ENCODE measurements at regions not wholly inside any gene's neighbourhood (a gene's known extent, or its start where the extent isn't known, plus 50 kb on each side); places are given as distances from the start of the nearest gene placed in this dataset.
A peak's percentile ranks its signal among the peaks of the same experiment; 100 is the strongest.

GRCh38 chr12:93115646-93116045 is 186.6 kb upstream of the EEA1 start:
- no peak for DNase-seq (ENCODE audit: extremely low read depth in 1 of 11, low read depth in 9 of 11, low spot score in 4 of 11)

DNA sequence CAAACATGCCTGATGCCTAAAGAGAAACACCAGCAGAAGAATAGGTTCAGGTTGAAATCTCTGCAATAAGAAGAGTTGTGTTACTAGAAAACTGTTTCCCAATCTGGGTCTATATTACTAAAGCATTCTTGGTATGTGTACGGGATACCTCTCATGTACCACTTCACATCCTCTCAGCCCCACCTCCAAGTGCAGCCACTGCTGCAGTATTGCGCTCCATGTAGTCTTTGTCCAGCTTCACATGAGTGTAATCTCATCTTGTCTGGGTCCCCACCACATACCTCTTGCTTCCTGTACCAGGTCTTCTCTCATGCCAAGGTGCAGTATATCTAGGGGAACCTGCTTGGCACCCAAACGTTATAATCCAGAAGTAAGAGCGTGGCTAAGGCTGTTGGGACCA is 187.5 kb upstream of the EEA1 start:
- no peak for DNase-seq (ENCODE audit: extremely low read depth in 1 of 11, low read depth in 9 of 11, low spot score in 4 of 11)

- DNase-seq (ENCODE audit: extremely low read depth in 1 of 11, low read depth in 9 of 11, low spot score in 4 of 11) = no peak
These were observed 192.8 kb upstream of the EEA1 start for GRCh38 chr12:93121729-93122488.

DNA sequence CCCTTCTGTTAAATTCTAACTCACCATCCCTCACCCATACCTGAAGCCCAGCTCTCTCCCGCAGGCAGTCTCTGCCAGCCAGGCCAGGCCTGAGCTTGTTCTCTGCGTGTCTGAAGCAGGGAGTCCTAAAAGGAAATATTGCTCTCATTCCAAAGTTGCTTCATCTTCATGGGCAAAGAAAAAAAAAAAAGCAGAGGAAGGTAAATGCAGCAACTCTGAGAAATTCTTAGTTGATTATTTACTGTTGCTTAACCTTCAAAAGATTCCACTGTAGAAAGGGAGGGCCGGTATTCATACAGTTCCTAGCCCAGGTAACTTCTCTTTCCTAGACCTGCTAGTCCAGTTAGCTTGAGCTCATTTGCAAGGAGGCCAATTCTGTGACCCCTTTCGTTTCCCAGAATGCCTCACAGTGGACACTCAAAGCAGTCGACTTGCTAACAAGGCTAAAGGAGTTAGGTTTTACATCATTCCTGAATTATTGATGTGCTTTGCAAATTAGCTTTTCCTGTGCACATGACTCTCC is 193.5 kb upstream of the EEA1 start:
- DNase-seq (ENCODE audit: extremely low read depth in 1 of 11, low read depth in 9 of 11, low spot score in 4 of 11) = peak in 1 of 11 donors; percentile 57

- DNase-seq (ENCODE audit: extremely low read depth in 1 of 11, low read depth in 9 of 11, low spot score in 4 of 11) = no peak
These were observed 196.0 kb upstream of the EEA1 start for GRCh38 chr12:93125126-93125525.

DNA sequence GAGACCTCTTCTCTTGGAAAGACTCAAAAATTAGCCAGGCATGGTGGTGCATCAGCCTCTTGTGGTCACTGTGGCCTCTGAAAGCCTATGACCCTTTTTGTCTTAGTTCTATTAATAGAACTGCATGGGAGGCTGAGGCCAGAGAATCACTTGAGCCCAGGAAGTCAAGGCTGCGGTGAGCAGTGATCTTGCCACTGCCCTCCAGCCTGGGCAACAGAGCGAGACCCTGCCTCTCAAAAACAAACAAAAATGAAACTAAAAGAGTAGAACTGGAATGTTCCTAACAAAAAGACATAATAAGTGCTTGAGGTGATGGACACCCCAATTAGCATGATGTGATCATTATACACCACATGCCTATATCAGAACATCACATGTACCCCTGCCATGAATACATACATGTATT is 197.0 kb upstream of the EEA1 start:
- no peak for DNase-seq (ENCODE audit: extremely low read depth in 1 of 11, low read depth in 9 of 11, low spot score in 4 of 11)

- DNase-seq (ENCODE audit: extremely low read depth in 1 of 11, low read depth in 9 of 11, low spot score in 4 of 11) = no peak
These were observed 198.0 kb upstream of the EEA1 start for GRCh38 chr12:93127107-93127560.

- DNase-seq (ENCODE audit: extremely low read depth in 1 of 11, low read depth in 9 of 11, low spot score in 4 of 11) = no peak
These were observed 198.7 kb upstream of the EEA1 start for GRCh38 chr12:93127582-93128331.

DNA sequence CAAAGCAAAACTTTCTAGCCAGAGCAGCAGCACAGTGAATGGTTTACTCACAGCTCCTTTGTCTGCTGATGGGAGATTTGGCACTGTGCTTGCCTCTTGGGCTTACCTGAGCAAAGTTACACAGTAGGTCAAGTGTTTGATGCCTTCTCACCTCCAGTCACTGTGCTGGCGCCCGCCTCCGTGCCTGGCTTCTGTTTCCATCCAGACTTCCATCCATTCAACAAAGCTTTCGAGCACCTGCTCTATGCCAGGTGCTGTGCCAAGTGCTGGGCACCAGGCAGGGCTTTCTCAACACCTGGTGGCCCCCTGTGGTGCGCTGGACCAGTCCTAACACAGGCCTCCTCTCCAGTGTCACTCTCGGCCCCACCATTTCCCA is 199.2 kb upstream of the EEA1 start:
- DNase-seq (ENCODE audit: extremely low read depth in 1 of 11, low read depth in 9 of 11, low spot score in 4 of 11) = no peak

DNA sequence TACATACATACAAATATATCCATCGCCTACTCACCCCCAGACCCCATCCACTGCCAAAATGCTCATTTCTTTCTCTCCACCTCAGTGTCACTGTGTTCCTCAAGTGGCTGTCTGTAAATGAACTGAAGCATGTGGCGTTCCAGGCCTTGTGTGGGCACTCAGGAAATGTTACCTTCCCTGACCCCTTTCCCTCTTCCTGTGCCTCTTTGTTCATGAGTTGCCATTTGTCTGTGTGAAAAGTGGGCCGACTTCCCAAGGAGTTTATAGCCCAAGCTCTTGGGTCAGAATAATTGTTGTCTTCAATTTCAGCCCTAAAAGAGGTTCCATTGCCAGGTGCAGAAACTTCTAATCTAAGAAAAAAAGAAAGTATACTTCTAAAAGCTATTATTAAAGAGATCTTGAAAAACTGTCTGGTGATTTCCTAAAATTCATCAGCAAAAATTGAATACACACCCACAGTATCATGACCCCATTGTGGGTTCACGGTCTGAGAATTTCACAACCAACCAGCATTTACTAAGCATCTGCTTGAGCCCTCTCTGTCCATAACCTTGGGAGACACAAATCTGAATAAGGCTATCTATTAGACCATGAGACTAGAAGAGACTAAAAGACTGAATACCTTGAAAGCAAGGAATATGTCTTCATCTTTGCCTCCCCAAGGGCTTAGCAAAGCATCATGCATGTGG is 201.4 kb upstream of the EEA1 start:
- DNase-seq (ENCODE audit: extremely low read depth in 1 of 11, low read depth in 9 of 11, low spot score in 4 of 11) = no peak

DNA sequence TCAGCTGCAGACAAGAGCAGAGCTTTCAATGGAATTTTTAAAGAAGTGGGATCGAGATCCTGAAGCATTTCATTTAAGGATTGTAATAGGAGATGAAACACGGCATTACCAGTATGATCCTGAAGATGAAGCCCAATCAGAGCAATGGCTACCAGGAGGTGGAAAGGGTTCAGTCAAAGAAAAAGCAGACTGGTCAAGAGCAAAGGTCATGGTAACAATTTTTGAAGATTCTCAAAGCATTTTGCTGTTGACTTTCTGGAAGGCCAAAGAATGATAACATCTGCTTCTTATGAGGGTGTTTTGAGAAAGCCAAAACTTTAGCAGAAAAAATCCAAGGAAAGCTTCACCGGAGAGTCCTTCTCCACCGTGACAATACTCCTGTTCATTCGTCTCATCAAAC is 204.3 kb upstream of the EEA1 start:
- DNase-seq (ENCODE audit: extremely low read depth in 1 of 11, low read depth in 9 of 11, low spot score in 4 of 11) = no peak

- DNase-seq (ENCODE audit: extremely low read depth in 1 of 11, low read depth in 9 of 11, low spot score in 4 of 11) = no peak
These were observed 205.2 kb upstream of the EEA1 start for GRCh38 chr12:93134175-93134890.

GRCh38 chr12:93134893-93135285 is 205.8 kb upstream of the EEA1 start:
- DNase-seq (ENCODE audit: extremely low read depth in 1 of 11, low read depth in 9 of 11, low spot score in 4 of 11) = no peak

- DNase-seq (ENCODE audit: extremely low read depth in 1 of 11, low read depth in 9 of 11, low spot score in 4 of 11) = peak in 2 of 11 donors; percentile 24 to 48
These were observed 206.5 kb upstream of the EEA1 start for GRCh38 chr12:93135286-93136239.

- DNase-seq (ENCODE audit: extremely low read depth in 1 of 11, low read depth in 9 of 11, low spot score in 4 of 11) = no peak
These were observed 207.4 kb upstream of the EEA1 start for GRCh38 chr12:93136253-93137055.

DNA sequence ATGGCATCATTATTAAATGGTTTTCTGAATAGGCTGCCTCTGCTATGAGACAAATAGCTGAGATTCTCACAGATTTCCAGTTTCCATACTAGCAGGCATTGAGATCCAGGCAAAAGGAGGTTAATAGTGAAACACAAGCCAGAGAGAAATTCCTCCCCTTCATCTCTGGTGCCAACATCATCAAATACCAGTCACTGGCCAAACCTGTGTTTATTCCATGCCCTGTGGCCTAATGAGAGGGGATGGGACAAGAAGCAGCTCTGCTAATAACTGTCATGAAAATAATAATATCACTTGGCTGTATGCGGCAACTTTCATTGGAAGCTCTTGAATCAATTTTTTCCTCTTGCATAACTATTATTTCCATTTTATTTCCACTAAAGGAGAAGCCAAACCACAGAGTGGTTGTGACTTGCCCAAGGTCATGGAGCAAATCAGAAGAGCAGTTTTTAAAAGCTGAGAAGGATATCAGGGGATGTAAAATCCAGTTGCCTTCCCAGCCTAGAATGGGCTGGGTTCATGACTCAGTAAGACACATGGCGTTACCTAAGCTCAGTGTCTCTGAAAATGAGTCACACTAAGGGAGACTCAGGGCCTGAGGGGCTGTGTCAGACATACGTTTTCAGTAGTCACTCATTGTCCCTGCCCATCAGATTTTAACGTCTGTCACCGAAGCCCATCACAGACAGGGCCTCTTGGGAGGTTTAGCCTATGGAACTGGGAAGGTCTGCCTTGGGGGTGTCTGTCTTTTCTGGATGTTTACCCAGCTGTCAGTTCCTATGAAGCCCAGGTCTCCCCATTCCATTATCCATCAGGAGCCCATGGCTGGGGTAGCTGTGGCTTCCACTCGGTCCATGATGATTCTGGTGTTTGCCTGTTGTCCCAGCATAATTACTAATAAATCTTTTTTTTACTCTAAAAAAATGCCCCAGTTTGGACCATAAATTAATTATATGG is 208.8 kb upstream of the EEA1 start:
- no peak for DNase-seq (ENCODE audit: extremely low read depth in 1 of 11, low read depth in 9 of 11, low spot score in 4 of 11)

Data from renal cortex interstitium (tissue), 11 donors.